Panc1 (cell line): ENCODE measurements at regions not wholly inside any gene's neighbourhood (a gene's known extent, or its start where the extent isn't known, plus 50 kb on each side); places are given as distances from the start of the nearest gene placed in this dataset.

ENCODE experiments used
- ATAC-seq: fragments of 200-7000 bp; cut with Tn5 transposase; 2 replicates; pipeline ENCODE4 v1.9.1; 2020; ENCODE audit warnings: mild to moderate bottlenecking, moderate library complexity
- BruUV-seq: library from RNA; stranded (reverse); fragments of 400-500 nt; replicated peaks from 2 replicates; lab custom pipeline; 2021; lab: Mats Ljungman, UMichigan
- CTCF ChIA-PET: fragments of 300-600 bp; sonication (Branson Sonifier 250); formaldehyde crosslinking; loops from one replicate; lab custom pipeline; 2022; ENCODE audit warnings: antibody characterized with exemption; lab: Charles Lee
- POLR2A ChIA-PET: fragments of 300-600 bp; sonication (Branson Sonifier 250); formaldehyde crosslinking; loops from one replicate; lab custom pipeline; 2022; ENCODE audit warnings: antibody characterized with exemption; lab: Charles Lee
- DNase-seq: peaks from one replicate; pipeline ENCODE4 v3.0.0-alpha.2; 2010; ENCODE audit warnings: low read depth, low spot score
- H3K27ac ChIP-seq: 2 replicates; pipeline ENCODE4 v1.5.1; 2011; ENCODE audit warnings: mild to moderate bottlenecking, low read length, inconsistent platforms
- H3K27me3 ChIP-seq: fragments of 200-500 bp; sonication (Bioruptor generic); 2 replicates; pipeline ENCODE4 v1.6.0; 2014; ENCODE audit warnings: low read length, inconsistent platforms; ENCODE audit not compliant: control insufficient read depth, insufficient read depth
- H3K36me3 ChIP-seq: fragments of 200-500 bp; sonication (Bioruptor generic); 2 replicates; pipeline ENCODE4 v1.5.1; 2014; ENCODE audit warnings: inconsistent platforms, mild to moderate bottlenecking, low read length, moderate library complexity; ENCODE audit not compliant: control insufficient read depth, insufficient read depth
- H3K4me1 ChIP-seq: 2 replicates; pipeline ENCODE4 v1.5.1; 2011; ENCODE audit warnings: inconsistent platforms, mild to moderate bottlenecking, low read length, moderate library complexity; ENCODE audit not compliant: control insufficient read depth, insufficient read depth
- H3K4me3 ChIP-seq, 2 experiments: 2 replicates each; pipeline ENCODE4 v1.5.1; 2011 to 2012; ENCODE audit warnings: low read depth in 2 of 2, low read length in 2 of 2, mild to moderate bottlenecking in 2 of 2, inconsistent platforms in 1 of 2, moderate library complexity in 1 of 2
- H3K9me3 ChIP-seq: fragments of 200-500 bp; sonication (Bioruptor generic); 2 replicates; pipeline ENCODE4 v1.5.1; 2014; ENCODE audit warnings: low read depth, mild to moderate bottlenecking, inconsistent platforms, low read length, moderate library complexity; ENCODE audit not compliant: control insufficient read depth, insufficient read depth
- CTCF ChIP-seq: fragments of 450-650 bp; IDR thresholded peaks from 2 replicates; pipeline ENCODE4 v1.5.1; 2017; ENCODE audit warnings: mild to moderate bottlenecking
- POLR2AphosphoS5 ChIP-seq: IDR thresholded peaks from 2 replicates; pipeline ENCODE4 v1.6.1; 2012; ENCODE audit warnings: mild to moderate bottlenecking, low read depth, low read length, moderate library complexity
- REST ChIP-seq, 2 experiments: IDR thresholded peaks; 2 replicates each; pipeline ENCODE4 v1.6.1; 2011 to 2012; ENCODE audit warnings: low read depth in 2 of 2, control low read depth in 1 of 2, low read length in 1 of 2, mild to moderate bottlenecking in 1 of 2, moderate library complexity in 1 of 2; ENCODE audit not compliant: insufficient read depth in 1 of 2
- SIN3A ChIP-seq: IDR thresholded peaks from 2 replicates; pipeline ENCODE4 v1.6.1; 2012; ENCODE audit warnings: low read depth, mild to moderate bottlenecking, low read length, moderate library complexity, borderline replicate concordance; ENCODE audit not compliant: insufficient read depth
- TCF7L2 ChIP-seq: IDR thresholded peaks from 2 replicates; pipeline ENCODE4 v1.6.1; 2011; ENCODE audit warnings: mild to moderate bottlenecking, low read depth, low read length, inconsistent platforms
- in situ Hi-C: cut with HindIII; loops from 2 replicates; pipeline ENCODE4 v1.10.0; 2016; ENCODE audit warnings: low sequenced_read_pairs, low pct_unique_long_range_greater_than_20kb
- intact Hi-C: fragments of 100-400 bp; cut with micrococcal nuclease; formaldehyde crosslinking; loops from one replicate; pipeline ENCODE4 v1.10.0; 2022; ENCODE audit not compliant: unreplicated experiment

- no TSS peak for BruUV-seq
- H3K27me3 ChIP-seq = no peaks in the 10 kb centered on the region
- no peak for DNase-seq
- no peak overlapping the region for H3K4me3 ChIP-seq
- no peak for TF ChIP-seq SIN3A
- TF ChIP-seq TCF7L2 = no peak
- no peak for TF ChIP-seq POLR2AphosphoS5
- TF ChIP-seq CTCF = no peak
- TF ChIP-seq REST (IDR thresholded peaks at IDR 0.05; ENCODE audit: insufficient read depth in 1 of 2, low read depth in 2 of 2, low read length in 1 of 2) = no peak
- POLR2A ChIA-PET = no interaction called here
- peaks cover 3% of the 10 kb centered on the region; the same call in 1 of the 2 replicates for H3K9me3 ChIP-seq
- intact Hi-C loops (no loop called here), in situ Hi-C loops (no loop called here)
- H3K36me3 ChIP-seq = no peaks in the 10 kb centered on the region
- CTCF ChIA-PET = no interaction called here
- ATAC-seq = no peak
- no peak overlapping the region for H3K27ac ChIP-seq
- H3K4me1 ChIP-seq = no peaks in the 10 kb centered on the region
Observed at GRCh38 chr7:32131091-32131490, 60.9 kb upstream of the PDE1C start.

- DNase-seq (no peak), ATAC-seq (no peak)
- Histone ChIP-seq H3K27me3 (no peaks in the 10 kb centered on the region), H3K4me3 (no peak overlapping the region), H3K9me3 (peaks cover 3% of the 10 kb centered on the region; the same call in 1 of the 2 replicates), H3K36me3 (no peaks in the 10 kb centered on the region), H3K4me1 (no peaks in the 10 kb centered on the region), H3K27ac (no peak overlapping the region)
- CTCF ChIA-PET = no interaction called here
- POLR2A ChIA-PET = no interaction called here
- in situ Hi-C loops (no loop called here), intact Hi-C loops (no loop called here)
- BruUV-seq = no TSS peak
- TF ChIP-seq CTCF (no peak), TCF7L2 (no peak), SIN3A (no peak), REST (IDR thresholded peaks at IDR 0.05; ENCODE audit: insufficient read depth in 1 of 2, low read depth in 2 of 2, low read length in 1 of 2) (no peak), POLR2AphosphoS5 (no peak)
Observed at GRCh38 chr7:32126843-32127242, 56.6 kb upstream of the PDE1C start.
